ENCODE measurements at regions not wholly inside any gene's neighbourhood (a gene's known extent, or its start where the extent isn't known, plus 50 kb on each side); places are given as distances from the start of the nearest gene placed in this dataset.

DNA sequence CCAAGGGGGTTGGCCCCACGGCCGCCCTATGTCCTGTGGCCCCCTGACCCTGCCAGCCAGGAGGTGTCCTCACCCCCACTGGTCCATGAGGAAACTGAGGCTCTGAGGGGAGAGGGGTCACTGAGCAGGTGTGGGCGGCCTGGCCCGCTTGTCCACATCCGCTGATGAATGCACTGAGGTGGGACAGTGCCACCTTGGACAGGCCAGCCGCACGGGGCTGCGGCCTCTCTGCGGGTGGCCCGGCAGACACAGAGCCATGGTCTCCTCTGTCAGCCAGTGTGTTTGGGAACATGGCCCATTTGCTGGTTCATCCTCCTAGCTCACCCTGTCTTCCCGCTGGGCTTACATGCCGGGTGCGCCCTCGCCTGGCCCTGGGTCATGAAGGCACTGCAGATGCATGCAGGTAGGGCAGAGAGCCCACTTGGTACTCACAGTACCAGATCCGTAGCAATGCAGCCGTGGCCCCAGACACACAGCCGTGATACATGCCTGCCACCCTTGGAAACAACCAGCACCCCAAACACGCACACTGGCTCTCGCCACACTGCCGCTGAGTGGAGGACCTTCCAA, 93.9 kb downstream of the ENGASE start:
- Mint-ChIP-seq H3K9me3 (ENCODE audit: insufficient read depth) (no peaks in the 10 kb centered on the region), H3K36me3 (ENCODE audit: low read depth) (no peaks in the 10 kb centered on the region), H3K4me3 (no peak overlapping the region), H3K27ac (no peak overlapping the region), H3K4me1 (ENCODE audit: low read depth) (no peaks in the 10 kb centered on the region), H3K27me3 (ENCODE audit: low read depth) (no peaks in the 10 kb centered on the region)
- ChIA-PET CTCF (no interaction called here), POLR2A (no interaction called here)
- DNase-seq (no peak), ATAC-seq (no peak)

DNA sequence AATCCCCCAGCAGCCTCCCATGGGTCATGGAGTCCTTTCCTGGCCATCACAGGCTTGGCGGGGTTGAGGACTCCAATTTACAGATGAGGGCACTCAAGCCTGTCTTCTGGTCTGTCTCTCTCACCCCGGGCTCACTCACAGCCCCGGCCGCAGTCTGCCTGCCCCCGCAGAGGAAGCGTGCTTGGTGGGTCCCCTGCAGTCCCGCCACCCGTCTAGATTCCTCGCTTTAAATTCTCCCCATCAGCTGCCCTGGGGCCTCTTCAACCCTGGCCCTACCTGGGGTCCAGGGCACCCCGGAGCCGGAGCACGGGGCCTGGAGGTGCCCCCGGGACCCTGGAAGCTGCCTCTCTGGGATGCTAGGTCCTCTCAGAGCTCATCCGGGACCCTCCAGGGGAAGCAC, 92.9 kb downstream of the ENGASE start:
- no peaks in the 10 kb centered on the region for H3K4me1 Mint-ChIP-seq (ENCODE audit: low read depth)

DNA sequence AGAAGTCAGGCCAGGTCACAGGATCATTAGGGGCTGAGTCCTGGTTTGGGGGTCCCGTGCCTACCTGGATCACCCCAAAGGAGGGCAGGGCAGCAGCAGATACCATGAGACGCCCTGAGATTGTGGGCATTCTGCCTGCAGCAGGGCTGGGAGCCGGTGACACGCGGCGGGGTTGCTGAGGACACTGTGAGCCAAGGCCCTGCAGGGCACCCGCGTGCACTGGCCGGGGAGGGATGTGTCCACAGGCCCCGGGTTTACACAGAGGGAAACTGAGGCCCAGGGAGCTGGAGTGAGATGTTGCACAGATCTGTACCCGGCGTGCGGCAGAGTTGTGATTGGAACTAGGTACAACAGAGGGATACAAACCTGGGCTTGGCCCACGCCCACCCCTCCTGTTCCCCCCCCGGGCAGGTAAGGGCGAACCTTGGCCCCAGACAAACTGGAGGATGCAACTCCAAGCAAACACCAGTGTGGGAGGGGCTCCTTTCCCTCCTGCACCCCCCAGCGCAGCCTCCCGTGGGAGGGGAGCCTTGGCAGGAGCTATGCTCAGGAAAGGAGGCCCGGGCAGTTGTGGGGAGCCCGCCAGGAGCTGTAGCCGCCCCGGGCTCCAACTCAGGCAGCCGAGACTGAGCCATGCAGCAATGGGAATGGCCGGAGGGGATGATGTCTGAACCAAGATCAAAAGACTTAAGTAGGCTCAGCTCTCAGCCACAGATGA, 91.3 kb downstream of the ENGASE start:
- ATAC-seq (no peak), DNase-seq (no peak)
- no peaks in the 10 kb centered on the region for H3K36me3 Mint-ChIP-seq (ENCODE audit: low read depth)
- H3K4me3 Mint-ChIP-seq, result no peak overlapping the region
- no peak overlapping the region for H3K27ac Mint-ChIP-seq
- CTCF ChIA-PET, result no interaction called here
- POLR2A ChIA-PET, result no interaction called here
- H3K9me3 Mint-ChIP-seq (ENCODE audit: insufficient read depth), result no peaks in the 10 kb centered on the region
- peaks cover 14% of the 10 kb centered on the region for H3K4me1 Mint-ChIP-seq (ENCODE audit: low read depth)
- H3K27me3 Mint-ChIP-seq (ENCODE audit: low read depth), result no peaks in the 10 kb centered on the region

More for the DNA sequence above, 92.9 kb downstream of the ENGASE start:
- POLR2A ChIA-PET, result no interaction called here
- Mint-ChIP-seq H3K4me3 (no peak overlapping the region), H3K36me3 (ENCODE audit: low read depth) (no peaks in the 10 kb centered on the region), H3K27ac (no peak overlapping the region), H3K9me3 (ENCODE audit: insufficient read depth) (no peaks in the 10 kb centered on the region), H3K27me3 (ENCODE audit: low read depth) (no peaks in the 10 kb centered on the region)
- CTCF ChIA-PET, result no interaction called here
- DNase-seq (no peak), ATAC-seq (no peak)

DNA sequence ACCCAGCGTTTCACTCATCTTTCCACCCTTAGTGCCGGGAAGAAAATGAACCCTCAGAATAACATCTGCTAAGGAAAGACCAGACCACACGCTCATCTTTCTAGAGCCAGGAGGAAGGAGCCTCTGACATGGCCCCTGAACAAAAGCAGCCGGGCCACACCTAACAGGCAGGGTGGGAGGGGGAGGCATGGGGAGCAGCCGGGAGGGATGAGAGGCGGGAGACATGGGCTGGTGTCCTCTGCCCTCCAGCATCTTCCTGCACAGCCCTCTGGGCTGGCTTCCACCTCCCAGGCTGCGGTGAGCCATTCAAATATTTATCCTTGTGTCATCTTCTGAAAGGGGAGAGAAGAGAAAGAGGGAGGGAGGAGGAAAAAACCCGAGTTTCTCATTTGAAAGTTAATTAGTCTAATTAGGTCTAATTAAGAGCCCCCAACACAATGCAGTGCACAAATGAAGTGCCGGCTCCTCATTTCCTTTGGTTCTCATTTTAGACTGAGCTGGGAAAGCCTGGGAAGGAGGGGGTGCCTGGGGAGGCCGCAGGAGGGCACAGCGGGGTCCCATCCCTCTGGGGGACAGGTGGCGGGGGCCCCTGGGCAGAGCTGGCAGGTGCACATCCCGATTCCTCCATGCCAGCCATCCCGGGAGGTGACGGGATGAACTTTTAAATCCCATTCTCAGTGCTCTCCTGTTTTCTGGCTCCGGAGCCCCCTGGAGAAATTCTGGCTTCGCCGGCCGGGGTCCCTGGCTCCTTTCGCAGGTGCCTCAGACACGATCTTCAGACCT, 90.5 kb downstream of the ENGASE start:
- DNase-seq (no peak), ATAC-seq (no peak)
- Mint-ChIP-seq H3K27ac (no peak overlapping the region), H3K36me3 (ENCODE audit: low read depth) (no peaks in the 10 kb centered on the region), H3K9me3 (ENCODE audit: insufficient read depth) (no peaks in the 10 kb centered on the region), H3K4me1 (ENCODE audit: low read depth) (peaks cover 16% of the 10 kb centered on the region), H3K27me3 (ENCODE audit: low read depth) (no peaks in the 10 kb centered on the region), H3K4me3 (no peak overlapping the region)
- ChIA-PET CTCF (no interaction called here), POLR2A (no interaction called here)

DNA sequence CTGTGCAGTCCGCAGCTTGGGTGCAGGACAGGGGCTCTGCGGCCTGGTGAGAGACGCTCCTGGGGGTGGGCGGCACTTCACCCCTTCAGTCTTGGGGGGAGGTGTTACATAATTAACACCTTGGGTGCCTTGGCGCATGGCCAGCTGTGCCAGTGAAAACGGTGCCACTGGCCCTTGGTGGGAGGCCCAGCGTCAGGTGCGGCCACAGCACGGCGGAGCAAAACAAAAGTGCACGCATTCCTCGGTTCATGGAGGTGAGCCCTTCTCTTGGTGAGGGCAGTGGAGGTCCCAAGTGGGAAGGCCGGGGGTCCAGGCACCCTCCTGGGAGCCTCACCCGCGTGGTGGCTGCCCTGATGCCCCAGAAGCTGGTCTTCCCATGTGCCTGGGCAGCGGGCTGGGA, 89.8 kb downstream of the ENGASE start:
- H3K9me3 Mint-ChIP-seq (ENCODE audit: insufficient read depth), result no peaks in the 10 kb centered on the region
- ChIA-PET CTCF (no interaction called here), POLR2A (no interaction called here)
- peaks cover 16% of the 10 kb centered on the region for H3K4me1 Mint-ChIP-seq (ENCODE audit: low read depth)
- H3K27me3 Mint-ChIP-seq (ENCODE audit: low read depth), result no peaks in the 10 kb centered on the region
- no peak for ATAC-seq
- no peak overlapping the region for H3K4me3 Mint-ChIP-seq
- no peak overlapping the region for H3K27ac Mint-ChIP-seq
- no peaks in the 10 kb centered on the region for H3K36me3 Mint-ChIP-seq (ENCODE audit: low read depth)
- DNase-seq, result no peak

DNA sequence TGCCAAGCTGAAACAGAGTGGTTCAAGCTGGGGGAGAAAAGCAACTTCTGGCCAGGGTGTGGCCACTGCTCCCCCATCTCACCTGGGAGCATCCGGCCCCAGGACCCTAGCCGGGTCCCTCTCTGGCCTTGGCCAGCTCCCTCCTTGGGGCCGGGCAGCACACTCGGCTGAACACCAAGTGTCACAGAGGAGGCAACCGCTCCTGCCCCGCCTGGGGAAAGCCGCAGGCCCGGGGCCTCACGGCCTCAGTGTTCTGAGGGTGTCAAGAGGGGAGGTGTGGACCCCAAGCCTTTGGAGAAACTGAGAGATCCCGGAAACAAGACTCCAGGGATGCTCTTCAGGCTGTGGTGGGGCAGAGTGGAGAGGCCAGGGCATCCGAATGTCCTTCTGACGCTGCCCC, 88.4 kb downstream of the ENGASE start:
- H3K9me3 Mint-ChIP-seq (ENCODE audit: insufficient read depth), result no peaks in the 10 kb centered on the region
- no peak overlapping the region for H3K27ac Mint-ChIP-seq
- POLR2A ChIA-PET, result no interaction called here
- H3K4me3 Mint-ChIP-seq, result no peak overlapping the region
- no peaks in the 10 kb centered on the region for H3K36me3 Mint-ChIP-seq (ENCODE audit: low read depth)
- ATAC-seq, result no peak
- DNase-seq, result no peak
- no peaks in the 10 kb centered on the region for H3K27me3 Mint-ChIP-seq (ENCODE audit: low read depth)
- peaks cover 16% of the 10 kb centered on the region for H3K4me1 Mint-ChIP-seq (ENCODE audit: low read depth)
- CTCF ChIA-PET, result no interaction called here

DNA sequence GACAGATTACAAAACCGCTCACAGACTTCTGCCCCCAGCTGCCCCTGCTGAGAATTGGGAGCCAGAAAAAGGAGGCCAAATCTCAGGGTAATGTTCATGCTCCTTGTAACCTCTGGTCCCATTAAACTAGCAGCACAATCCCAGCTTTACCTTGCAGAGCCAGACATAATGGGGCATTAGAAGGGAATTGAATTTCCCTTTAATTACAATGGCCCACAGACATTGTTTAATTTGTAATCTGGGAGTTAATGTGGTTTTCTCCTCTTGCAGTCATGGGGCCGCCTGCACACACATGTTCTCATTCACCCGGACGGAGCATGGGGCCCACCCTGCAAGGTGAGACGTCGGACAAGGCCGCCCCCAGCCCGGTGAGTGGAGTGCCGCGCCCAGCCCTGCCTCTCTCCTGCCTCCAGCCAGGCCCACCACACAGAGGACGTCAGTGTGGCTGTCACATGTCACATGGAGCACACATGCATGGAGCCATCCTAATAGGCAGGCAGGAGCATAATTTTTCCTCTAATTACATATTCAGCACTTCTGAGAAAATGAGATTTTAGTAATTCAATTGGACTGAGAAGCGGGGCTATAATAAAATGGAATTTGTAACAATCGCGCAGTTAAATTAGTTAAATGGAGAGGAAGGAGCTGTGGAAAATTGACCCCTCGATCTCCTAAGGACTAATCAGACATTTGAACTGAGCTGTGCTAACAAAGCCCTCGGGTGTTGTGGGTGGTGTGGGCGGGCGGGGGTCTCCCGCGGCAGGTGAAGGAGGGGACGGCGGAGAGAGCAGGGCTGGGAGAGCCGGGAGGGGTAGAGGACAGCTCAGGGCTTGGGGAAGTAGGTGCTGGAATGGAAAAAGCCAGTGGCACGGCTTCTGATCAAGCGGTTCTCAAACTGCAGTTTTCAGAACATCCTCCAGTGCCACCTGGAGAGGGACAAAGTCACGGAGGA, 87.7 kb downstream of the ENGASE start:
- Mint-ChIP-seq H3K4me3 (no peak overlapping the region), H3K36me3 (ENCODE audit: low read depth) (no peaks in the 10 kb centered on the region), H3K27me3 (ENCODE audit: low read depth) (no peaks in the 10 kb centered on the region), H3K4me1 (ENCODE audit: low read depth) (peaks cover 16% of the 10 kb centered on the region), H3K9me3 (ENCODE audit: insufficient read depth) (no peaks in the 10 kb centered on the region), H3K27ac (peak overlapping the region; percentile 83)
- POLR2A ChIA-PET, result no interaction called here
- no peak for ATAC-seq
- DNase-seq, result no peak
- CTCF ChIA-PET, result no interaction called here

DNA sequence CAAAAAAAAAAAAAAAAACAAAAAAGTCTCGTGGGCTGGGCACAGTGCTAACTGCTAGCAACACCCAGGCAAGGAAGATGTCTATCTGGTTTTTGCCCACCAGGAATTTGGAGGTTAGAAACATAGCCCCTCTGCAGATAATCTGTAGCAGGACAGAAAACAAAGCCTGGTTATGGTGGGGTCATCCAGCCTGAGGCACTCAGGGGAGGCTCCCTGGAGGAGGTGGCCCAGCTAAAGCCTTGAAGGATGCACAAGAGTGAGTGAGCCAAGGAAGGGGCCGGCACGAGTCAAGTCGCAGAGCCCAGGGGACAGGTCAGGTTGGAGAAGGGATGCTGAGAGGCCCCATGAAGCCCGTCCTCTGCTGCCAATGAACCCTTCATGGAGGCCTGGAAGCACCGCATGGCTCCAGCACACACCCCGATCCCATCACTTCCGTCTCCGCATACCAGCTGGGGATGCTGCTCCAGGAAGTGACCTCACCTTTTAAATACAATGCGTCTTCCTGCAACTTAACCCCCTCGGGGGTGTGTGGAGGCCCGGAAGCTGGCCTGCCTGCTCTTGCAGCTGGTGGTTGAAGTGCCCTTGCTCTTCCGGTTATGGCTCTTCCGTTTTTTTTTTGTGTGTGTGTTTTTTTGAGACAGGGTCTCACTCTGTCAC, 86.5 kb downstream of the ENGASE start:
- H3K9me3 Mint-ChIP-seq (ENCODE audit: insufficient read depth), result no peaks in the 10 kb centered on the region
- ATAC-seq (peak; percentile 72), DNase-seq (peak; percentile 77)
- peaks cover 16% of the 10 kb centered on the region for H3K4me1 Mint-ChIP-seq (ENCODE audit: low read depth)
- H3K27me3 Mint-ChIP-seq (ENCODE audit: low read depth), result no peaks in the 10 kb centered on the region
- peak overlapping the region; percentile 83 for H3K27ac Mint-ChIP-seq
- H3K4me3 Mint-ChIP-seq, result peak overlapping the region; percentile 18
- H3K36me3 Mint-ChIP-seq (ENCODE audit: low read depth), result no peaks in the 10 kb centered on the region
- POLR2A ChIA-PET, result no interaction called here
- CTCF ChIA-PET, result interaction anchor here (1.1 kb wide), 1 partner anchor 452 kb away, joined by 3 read pairs; no protein-coding TSS in a partner anchor

DNA sequence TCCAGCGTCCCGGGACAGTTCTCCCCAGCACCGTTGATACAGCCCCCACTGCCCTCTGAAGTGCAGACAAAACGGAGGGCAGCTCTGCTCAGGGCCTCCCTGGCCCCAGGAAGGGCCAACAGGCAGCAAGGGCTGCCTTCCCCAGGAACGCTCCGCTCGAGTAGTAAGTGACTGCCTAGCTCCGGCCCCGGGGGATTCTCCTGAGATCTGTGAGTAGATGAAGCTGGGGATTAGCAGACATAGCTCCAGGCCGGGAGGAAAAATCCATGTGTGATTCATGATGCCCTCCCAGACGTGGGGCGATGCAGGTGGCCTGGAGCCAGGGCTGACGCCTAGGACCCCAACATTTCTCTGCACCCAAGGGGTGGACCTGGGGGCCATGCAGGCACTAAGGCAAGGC, 85.3 kb downstream of the ENGASE start:
- Mint-ChIP-seq H3K27me3 (ENCODE audit: low read depth) (no peaks in the 10 kb centered on the region), H3K36me3 (ENCODE audit: low read depth) (no peaks in the 10 kb centered on the region), H3K9me3 (ENCODE audit: insufficient read depth) (no peaks in the 10 kb centered on the region), H3K27ac (no peak overlapping the region), H3K4me3 (no peak overlapping the region), H3K4me1 (ENCODE audit: low read depth) (peaks cover 16% of the 10 kb centered on the region)
- DNase-seq, result no peak
- CTCF ChIA-PET, result interaction anchor here (1.2 kb wide), 1 partner anchor 232 kb away, joined by 3 read pairs; no protein-coding TSS in a partner anchor
- POLR2A ChIA-PET, result no interaction called here
- no peak for ATAC-seq

DNA sequence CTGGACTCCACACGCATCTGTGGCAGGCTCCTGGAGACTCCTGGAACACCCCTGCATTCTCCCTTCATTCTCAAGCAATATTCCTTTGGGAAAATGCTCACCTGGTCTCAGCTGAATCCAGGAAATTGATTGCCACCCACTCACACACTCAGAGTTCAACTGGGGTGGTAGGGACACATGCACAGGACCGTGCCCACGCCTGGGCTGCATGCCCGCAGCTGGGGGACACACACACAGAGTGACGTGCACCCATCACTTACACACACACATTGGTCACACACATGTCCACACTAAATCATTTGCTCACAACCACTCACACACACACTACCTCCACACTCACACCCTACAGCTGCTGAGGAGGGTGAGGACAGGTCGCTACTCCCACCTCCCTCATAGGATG, 84.8 kb downstream of the ENGASE start:
- H3K27ac Mint-ChIP-seq, result no peak overlapping the region
- POLR2A ChIA-PET, result no interaction called here

DNA sequence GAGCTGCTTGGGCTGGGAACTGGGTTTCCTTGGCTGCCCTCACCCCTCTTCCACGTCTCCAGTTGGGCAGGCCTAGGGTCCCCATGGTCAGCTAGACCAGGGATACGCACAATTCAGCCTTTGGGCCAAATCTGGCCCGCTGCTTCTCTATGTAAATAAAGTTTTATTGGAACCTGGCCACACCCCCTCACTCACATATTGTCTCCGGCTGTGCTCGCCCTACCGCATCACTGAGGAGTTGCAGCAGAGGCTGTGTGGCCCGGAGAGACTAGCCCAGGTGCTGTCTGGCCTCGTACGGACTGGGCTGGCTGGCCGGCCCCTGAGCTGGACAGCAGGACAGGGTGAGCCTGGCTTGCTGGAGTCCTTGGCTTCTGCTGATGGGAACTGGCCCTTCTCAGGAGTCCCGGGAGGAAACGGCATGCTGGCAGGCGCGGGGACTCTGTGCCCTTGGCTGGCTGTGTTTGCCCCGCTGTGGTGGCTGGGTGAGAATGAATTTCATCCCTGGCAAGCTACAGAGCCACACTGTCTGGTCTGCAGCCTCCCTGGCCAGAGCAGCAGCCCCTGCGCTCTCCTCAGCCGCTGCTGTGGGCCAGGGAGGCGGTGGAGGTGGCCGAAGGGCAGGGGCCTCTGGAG, 82.0 kb downstream of the ENGASE start:
- ChIA-PET POLR2A (no interaction called here), CTCF (no interaction called here)
- Mint-ChIP-seq H3K36me3 (ENCODE audit: low read depth) (no peaks in the 10 kb centered on the region), H3K9me3 (ENCODE audit: insufficient read depth) (no peaks in the 10 kb centered on the region), H3K27ac (no peak overlapping the region), H3K4me1 (ENCODE audit: low read depth) (peaks cover 8% of the 10 kb centered on the region), H3K27me3 (ENCODE audit: low read depth) (no peaks in the 10 kb centered on the region), H3K4me3 (no peak overlapping the region)
- DNase-seq (no peak), ATAC-seq (no peak)

More for the DNA sequence above, 84.8 kb downstream of the ENGASE start:
- H3K27me3 Mint-ChIP-seq (ENCODE audit: low read depth), result no peaks in the 10 kb centered on the region
- H3K4me3 Mint-ChIP-seq, result no peak overlapping the region
- CTCF ChIA-PET, result interaction anchor here (1.2 kb wide), 1 partner anchor 232 kb away, joined by 3 read pairs; no protein-coding TSS in a partner anchor
- peaks cover 16% of the 10 kb centered on the region for H3K4me1 Mint-ChIP-seq (ENCODE audit: low read depth)
- DNase-seq, result no peak
- no peaks in the 10 kb centered on the region for H3K9me3 Mint-ChIP-seq (ENCODE audit: insufficient read depth)
- no peak for ATAC-seq
- H3K36me3 Mint-ChIP-seq (ENCODE audit: low read depth), result no peaks in the 10 kb centered on the region

All from activated CD8-positive, alpha-beta T cell treated with anti-CD3 and anti-CD28 coated beads, Interleukin-2, amount 10 ng/mL, durations not matched to agents 7 days and 5 days (primary cell).